GM19467 (cell line): ENCODE measurements at regions not wholly inside any gene's neighbourhood (a gene's known extent, or its start where the extent isn't known, plus 50 kb on each side); places are given as distances from the start of the nearest gene placed in this dataset.

Experiments
- ATAC-seq: cut with Tn5 transposase; IDR thresholded peaks from one replicate; pipeline ENCODE4 v1.9.1; 2021; ENCODE audit warnings: mild to moderate bottlenecking, moderate library complexity; ENCODE audit not compliant: unreplicated experiment

GRCh38 chr7:38002689-38003088 lies 82.2 kb downstream of the EPDR1 start:
- no peak for ATAC-seq

GRCh38 chr7:38006559-38006958 lies 86.1 kb downstream of the EPDR1 start:
- no peak for ATAC-seq

GRCh38 chr7:38007096-38007495 lies 86.7 kb downstream of the EPDR1 start:
- no peak for ATAC-seq

- ATAC-seq = no peak
These were observed 92.8 kb downstream of the EPDR1 start for GRCh38 chr7:38013246-38013645.

GRCh38 chr7:38016567-38016966 lies 96.1 kb downstream of the EPDR1 start:
- no peak for ATAC-seq

- ATAC-seq = no peak
These were observed 96.9 kb downstream of the EPDR1 start for GRCh38 chr7:38017320-38017719.

GRCh38 chr7:38020121-38020785 lies 99.8 kb downstream of the EPDR1 start:
- no peak for ATAC-seq

- ATAC-seq = no peak
These were observed 101.5 kb downstream of the EPDR1 start for GRCh38 chr7:38021892-38022291.

GRCh38 chr7:38025815-38026214 lies 105.4 kb downstream of the EPDR1 start:
- no peak for ATAC-seq

GRCh38 chr7:38027884-38028455 lies 107.5 kb downstream of the EPDR1 start:
- no peak for ATAC-seq

GRCh38 chr7:38034062-38034908 lies 113.8 kb downstream of the EPDR1 start:
- no peak for ATAC-seq

GRCh38 chr7:38040831-38041230 lies 120.4 kb downstream of the EPDR1 start:
- no peak for ATAC-seq

- no peak for ATAC-seq
These were observed 128.4 kb upstream of the STARD3NL start for GRCh38 chr7:38049679-38050078.

GRCh38 chr7:38051311-38051710 lies 126.7 kb upstream of the STARD3NL start:
- no peak for ATAC-seq

- no peak for ATAC-seq
These were observed 126.3 kb upstream of the STARD3NL start for GRCh38 chr7:38051786-38052185.

GRCh38 chr7:38052786-38053185 lies 125.3 kb upstream of the STARD3NL start:
- ATAC-seq = no peak

GRCh38 chr7:38054199-38054598 lies 123.8 kb upstream of the STARD3NL start:
- no peak for ATAC-seq

GRCh38 chr7:38057829-38058228 lies 120.2 kb upstream of the STARD3NL start:
- no peak for ATAC-seq

GRCh38 chr7:38060116-38060515 lies 117.9 kb upstream of the STARD3NL start:
- no peak for ATAC-seq

- ATAC-seq = no peak
These were observed 117.4 kb upstream of the STARD3NL start for GRCh38 chr7:38060637-38061036.

- ATAC-seq = no peak
These were observed 111.7 kb upstream of the STARD3NL start for GRCh38 chr7:38066391-38066790.

GRCh38 chr7:38068461-38068860 lies 109.6 kb upstream of the STARD3NL start:
- no peak for ATAC-seq
